ENCODE measurements at regions not wholly inside any gene's neighbourhood (a gene's known extent, or its start where the extent isn't known, plus 50 kb on each side); places are given as distances from the start of the nearest gene placed in this dataset.

DNA sequence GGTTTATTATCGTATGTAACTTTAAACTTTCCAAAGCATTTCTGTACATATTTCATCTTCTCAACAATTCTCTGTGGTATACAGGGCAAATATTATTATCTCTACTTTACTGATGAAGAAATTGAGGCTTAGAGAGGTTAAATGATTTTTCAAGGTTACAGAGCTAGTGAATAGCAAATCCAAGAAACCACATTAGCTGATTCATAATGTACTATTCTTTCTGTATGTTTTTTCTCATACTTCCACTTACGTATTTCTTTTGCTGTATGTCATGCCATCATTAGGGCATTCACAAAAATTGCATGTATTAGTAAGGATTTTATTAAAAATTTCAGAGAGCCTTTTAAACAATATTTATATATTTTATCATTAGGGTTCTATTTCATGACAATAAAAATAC, 372.4 kb upstream of the DMAC1 start:
- H3K4me3 ChIP-seq (replicated peaks in 1 of 4; ENCODE audit: control extremely low read depth in 1 of 4, insufficient read depth in 1 of 4, low read depth in 3 of 4, low read length in 4 of 4) = no peak overlapping the region
- no peak overlapping the region for H3K4me2 ChIP-seq (ENCODE audit: extremely low read depth, insufficient read depth, low read length)
- H3K4me1 ChIP-seq (ENCODE audit: control insufficient read depth, extremely low read depth, insufficient read depth, low read length) = no peaks in the 10 kb centered on the region
- no peak overlapping the region for H3K27ac ChIP-seq (ENCODE audit: insufficient read depth, low read length)
- no peak for DNase-seq (ENCODE audit: low read depth in 2 of 2)
- no peak overlapping the region for H3K9ac ChIP-seq (ENCODE audit: insufficient read depth, low read length)
- H3K9me3 ChIP-seq (ENCODE audit: control insufficient read depth, insufficient read depth, low read depth, low read length) = no peaks in the 10 kb centered on the region
- H3K27me3 ChIP-seq (ENCODE audit: control insufficient read depth, insufficient read depth, low read length) = no peaks in the 10 kb centered on the region
- no peaks in the 10 kb centered on the region for H4K20me1 ChIP-seq (ENCODE audit: control insufficient read depth, extremely low read depth, insufficient read depth, low read length)
- TF ChIP-seq EZH2 (IDR thresholded peaks at IDR 0.05; ENCODE audit: low read length, missing control alignments) = no peak
- TF ChIP-seq, protein P1, sequence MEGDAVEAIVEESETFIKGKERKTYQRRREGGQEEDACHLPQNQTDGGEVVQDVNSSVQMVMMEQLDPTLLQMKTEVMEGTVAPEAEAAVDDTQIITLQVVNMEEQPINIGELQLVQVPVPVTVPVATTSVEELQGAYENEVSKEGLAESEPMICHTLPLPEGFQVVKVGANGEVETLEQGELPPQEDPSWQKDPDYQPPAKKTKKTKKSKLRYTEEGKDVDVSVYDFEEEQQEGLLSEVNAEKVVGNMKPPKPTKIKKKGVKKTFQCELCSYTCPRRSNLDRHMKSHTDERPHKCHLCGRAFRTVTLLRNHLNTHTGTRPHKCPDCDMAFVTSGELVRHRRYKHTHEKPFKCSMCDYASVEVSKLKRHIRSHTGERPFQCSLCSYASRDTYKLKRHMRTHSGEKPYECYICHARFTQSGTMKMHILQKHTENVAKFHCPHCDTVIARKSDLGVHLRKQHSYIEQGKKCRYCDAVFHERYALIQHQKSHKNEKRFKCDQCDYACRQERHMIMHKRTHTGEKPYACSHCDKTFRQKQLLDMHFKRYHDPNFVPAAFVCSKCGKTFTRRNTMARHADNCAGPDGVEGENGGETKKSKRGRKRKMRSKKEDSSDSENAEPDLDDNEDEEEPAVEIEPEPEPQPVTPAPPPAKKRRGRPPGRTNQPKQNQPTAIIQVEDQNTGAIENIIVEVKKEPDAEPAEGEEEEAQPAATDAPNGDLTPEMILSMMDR (conservative IDR thresholded peaks at IDR 0.05 in 1 of 2, IDR thresholded peaks at IDR 0.05 in 1 of 2; ENCODE audit: low read depth in 1 of 2, low read length in 2 of 2) = no peak
- H3K36me3 ChIP-seq (ENCODE audit: control insufficient read depth, insufficient read depth, low read length) = no peaks in the 10 kb centered on the region
- no peak overlapping the region for H2AFZ ChIP-seq (ENCODE audit: low read length)
- no peaks in the 10 kb centered on the region for H3K79me2 ChIP-seq (ENCODE audit: control insufficient read depth, insufficient read depth, low read length)

DNA sequence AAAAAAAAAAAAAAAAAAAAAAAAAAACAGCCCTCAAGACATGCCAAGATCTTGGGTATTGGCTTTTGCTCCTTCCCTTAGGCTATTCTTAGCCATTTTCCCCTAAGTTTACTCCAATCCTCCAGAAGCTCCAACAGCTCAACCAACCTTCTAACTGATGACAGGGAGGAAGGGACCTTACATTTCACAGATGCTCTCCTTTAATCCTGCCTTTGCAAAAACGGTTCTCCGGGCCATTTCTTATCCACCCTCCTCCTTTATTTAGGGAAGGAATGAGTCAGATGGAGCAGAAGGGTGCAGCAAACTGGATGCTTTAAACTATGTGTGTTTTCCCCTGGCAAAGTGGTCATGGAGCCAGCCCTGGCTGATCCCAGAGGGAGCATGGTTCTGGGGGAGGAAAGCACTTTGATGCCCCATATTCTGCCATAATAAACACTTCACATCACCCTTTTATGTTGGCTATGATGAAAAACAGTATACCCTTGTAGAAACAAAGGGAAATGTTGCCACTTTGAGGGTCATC, 369.4 kb upstream of the DMAC1 start:
- no peaks in the 10 kb centered on the region for H3K9me3 ChIP-seq (ENCODE audit: control insufficient read depth, insufficient read depth, low read depth, low read length)
- DNase-seq (ENCODE audit: low read depth in 2 of 2) = no peak
- no peaks in the 10 kb centered on the region for H3K36me3 ChIP-seq (ENCODE audit: control insufficient read depth, insufficient read depth, low read length)
- no peaks in the 10 kb centered on the region for H3K79me2 ChIP-seq (ENCODE audit: control insufficient read depth, insufficient read depth, low read length)
- no peaks in the 10 kb centered on the region for H3K4me1 ChIP-seq (ENCODE audit: control insufficient read depth, extremely low read depth, insufficient read depth, low read length)
- H3K27me3 ChIP-seq (ENCODE audit: control insufficient read depth, insufficient read depth, low read length) = no peaks in the 10 kb centered on the region
- no peak for TF ChIP-seq EZH2 (IDR thresholded peaks at IDR 0.05; ENCODE audit: low read length, missing control alignments)
- TF ChIP-seq, protein P1 (conservative IDR thresholded peaks at IDR 0.05 in 1 of 2, IDR thresholded peaks at IDR 0.05 in 1 of 2; ENCODE audit: low read depth in 1 of 2, low read length in 2 of 2) = no peak
- no peak overlapping the region for H3K9ac ChIP-seq (ENCODE audit: insufficient read depth, low read length)
- no peak overlapping the region for H3K4me3 ChIP-seq (replicated peaks in 1 of 4; ENCODE audit: control extremely low read depth in 1 of 4, insufficient read depth in 1 of 4, low read depth in 3 of 4, low read length in 4 of 4)
- no peak overlapping the region for H3K4me2 ChIP-seq (ENCODE audit: extremely low read depth, insufficient read depth, low read length)
- H2AFZ ChIP-seq (ENCODE audit: low read length) = no peak overlapping the region
- no peaks in the 10 kb centered on the region for H4K20me1 ChIP-seq (ENCODE audit: control insufficient read depth, extremely low read depth, insufficient read depth, low read length)
- H3K27ac ChIP-seq (ENCODE audit: insufficient read depth, low read length) = no peak overlapping the region

DNA sequence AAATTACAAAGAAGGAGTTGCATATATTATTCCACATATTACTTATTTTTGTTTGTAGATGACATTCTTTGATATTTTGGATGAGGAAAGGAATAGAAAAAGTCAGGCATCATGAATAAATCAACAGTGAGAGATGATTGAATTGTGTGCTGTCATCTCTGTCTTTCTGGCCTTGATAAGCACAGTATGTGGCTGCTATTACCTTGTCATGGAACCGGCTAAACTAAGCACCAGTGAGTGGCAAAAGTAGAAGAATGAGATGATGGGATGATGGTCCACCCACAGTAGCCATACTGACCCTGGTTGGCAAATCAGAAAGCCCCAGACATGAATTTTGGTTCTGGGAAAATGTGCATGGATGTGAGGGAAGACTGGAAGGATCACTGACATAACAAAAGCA, 361.2 kb upstream of the DMAC1 start:
- Histone ChIP-seq H3K4me2 (ENCODE audit: extremely low read depth, insufficient read depth, low read length) (no peak overlapping the region), H3K9ac (ENCODE audit: insufficient read depth, low read length) (no peak overlapping the region), H3K27me3 (ENCODE audit: control insufficient read depth, insufficient read depth, low read length) (no peaks in the 10 kb centered on the region), H3K9me3 (ENCODE audit: control insufficient read depth, insufficient read depth, low read depth, low read length) (no peaks in the 10 kb centered on the region), H2AFZ (ENCODE audit: low read length) (no peak overlapping the region), H4K20me1 (ENCODE audit: control insufficient read depth, extremely low read depth, insufficient read depth, low read length) (no peaks in the 10 kb centered on the region), H3K79me2 (ENCODE audit: control insufficient read depth, insufficient read depth, low read length) (no peaks in the 10 kb centered on the region), H3K36me3 (ENCODE audit: control insufficient read depth, insufficient read depth, low read length) (no peaks in the 10 kb centered on the region), H3K27ac (ENCODE audit: insufficient read depth, low read length) (no peak overlapping the region), H3K4me3 (replicated peaks in 1 of 4; ENCODE audit: control extremely low read depth in 1 of 4, insufficient read depth in 1 of 4, low read depth in 3 of 4, low read length in 4 of 4) (no peak overlapping the region), H3K4me1 (ENCODE audit: control insufficient read depth, extremely low read depth, insufficient read depth, low read length) (no peaks in the 10 kb centered on the region)
- no peak for TF ChIP-seq EZH2 (IDR thresholded peaks at IDR 0.05; ENCODE audit: low read length, missing control alignments)
- TF ChIP-seq, protein P1 (conservative IDR thresholded peaks at IDR 0.05 in 1 of 2, IDR thresholded peaks at IDR 0.05 in 1 of 2; ENCODE audit: low read depth in 1 of 2, low read length in 2 of 2) = no peak
- DNase-seq (ENCODE audit: low read depth in 2 of 2) = no peak
